C1 segment of cervical spinal cord (tissue), 14 donors: ENCODE measurements at regions not wholly inside any gene's neighbourhood (a gene's known extent, or its start where the extent isn't known, plus 50 kb on each side); places are given as distances from the start of the nearest gene placed in this dataset.
"Not testable (repeated sequence)": the region's sequence is repeated elsewhere in the genome, so short reads cannot be mapped to it uniquely, and the experiment has no call there.

Experiments used
- DNase-seq, 14 donors: peaks; one replicate each; lab custom pipeline; 2025; lab: John Stamatoyannopoulos, UW

DNA sequence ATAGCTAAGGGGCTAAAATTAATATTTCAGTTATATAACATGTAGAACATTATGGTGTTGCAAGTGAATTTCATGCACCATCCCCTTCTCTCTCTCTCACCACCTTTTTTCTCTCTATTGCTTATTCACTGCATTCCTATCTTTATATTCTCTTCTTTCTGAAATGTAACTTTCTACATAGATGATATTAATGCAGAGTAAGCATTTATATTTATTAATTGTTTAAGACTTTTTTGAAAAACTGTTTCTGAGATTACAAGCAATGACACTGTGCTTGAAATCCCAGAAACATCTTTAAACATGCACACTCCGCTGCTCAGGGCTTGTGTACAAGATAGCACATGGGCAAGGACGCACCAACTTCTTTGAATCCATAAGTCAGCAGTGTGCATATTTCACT, 567.7 kb upstream of the SGCD start:
- no peak for DNase-seq

DNA sequence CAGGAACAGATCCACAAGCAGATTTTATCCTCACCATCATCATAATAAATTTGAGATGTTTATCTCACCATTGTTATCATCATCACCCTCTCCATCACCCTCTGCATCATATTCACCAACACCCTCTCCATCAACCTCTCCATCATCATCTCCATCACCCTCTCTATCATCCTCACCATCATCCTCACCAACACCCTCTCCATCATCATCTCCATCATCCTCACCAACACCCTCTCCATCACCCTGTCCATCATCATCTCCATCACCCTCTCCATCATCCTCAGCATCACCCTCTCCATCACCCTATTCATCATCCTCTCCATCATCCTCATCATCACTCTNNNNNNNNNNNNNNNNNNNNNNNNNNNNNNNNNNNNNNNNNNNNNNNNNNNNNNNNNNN, 567.0 kb upstream of the SGCD start:
- DNase-seq: no peak

DNA sequence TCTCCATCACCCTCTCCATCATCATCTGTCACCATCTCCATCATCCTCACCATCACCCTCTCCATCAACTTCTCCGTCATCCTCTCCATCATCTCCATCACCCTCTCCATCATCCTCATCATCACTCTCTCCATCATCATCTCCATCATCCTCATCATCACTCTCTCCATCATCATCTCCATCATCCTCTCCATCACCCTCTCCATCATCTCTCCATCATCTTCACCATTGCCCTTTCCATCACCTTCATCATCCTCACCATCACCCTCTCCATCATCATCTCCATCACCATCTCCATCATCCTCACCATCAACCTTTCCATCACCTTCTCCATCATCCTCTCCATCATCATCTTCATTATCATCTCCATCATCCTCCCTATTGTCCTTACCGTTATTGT, 565.5 kb upstream of the SGCD start:
- DNase-seq: no peak

- DNase-seq: no peak
Observed at GRCh38 chr5:155765715-155766114, 561.2 kb upstream of the SGCD start.

DNA sequence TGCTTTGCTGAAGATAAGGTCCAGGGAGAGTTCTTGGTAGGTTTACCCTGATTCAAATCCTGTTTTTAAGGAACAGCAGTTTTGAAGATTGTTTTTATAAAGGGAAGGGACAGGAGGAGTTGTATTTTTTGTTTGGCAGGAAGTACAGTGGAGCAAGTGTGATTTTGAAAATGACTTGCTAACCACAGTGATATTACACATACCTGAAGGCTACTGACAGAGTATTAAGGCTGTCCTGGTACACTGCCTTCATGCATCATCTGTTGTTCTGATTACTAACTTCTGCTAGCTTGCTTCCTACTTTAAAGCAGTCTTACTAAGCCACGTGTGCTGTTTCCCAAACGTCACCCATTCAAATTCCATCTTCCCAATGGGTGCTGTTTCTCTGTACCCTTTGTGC, 559.5 kb upstream of the SGCD start:
- no peak for DNase-seq

DNA sequence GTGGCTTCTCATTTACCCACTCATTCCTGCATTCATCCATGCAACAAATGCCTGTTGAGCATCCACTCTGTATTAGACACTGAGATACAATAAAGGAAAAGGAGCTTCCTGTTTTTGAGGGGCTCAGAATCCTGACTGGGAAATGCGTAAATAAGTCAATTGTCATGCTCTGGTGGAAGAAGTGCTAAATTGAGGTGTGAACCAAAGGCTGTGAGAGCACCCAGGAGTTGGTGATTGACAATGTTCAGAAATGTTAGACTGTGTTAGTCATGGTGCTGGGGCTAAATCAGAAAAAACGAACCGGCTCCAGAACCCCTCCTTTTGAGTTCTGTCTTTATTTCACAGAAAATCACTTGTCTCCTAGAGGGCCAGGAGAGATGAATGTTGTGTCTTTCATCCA, 558.6 kb upstream of the SGCD start:
- no peak for DNase-seq

DNA sequence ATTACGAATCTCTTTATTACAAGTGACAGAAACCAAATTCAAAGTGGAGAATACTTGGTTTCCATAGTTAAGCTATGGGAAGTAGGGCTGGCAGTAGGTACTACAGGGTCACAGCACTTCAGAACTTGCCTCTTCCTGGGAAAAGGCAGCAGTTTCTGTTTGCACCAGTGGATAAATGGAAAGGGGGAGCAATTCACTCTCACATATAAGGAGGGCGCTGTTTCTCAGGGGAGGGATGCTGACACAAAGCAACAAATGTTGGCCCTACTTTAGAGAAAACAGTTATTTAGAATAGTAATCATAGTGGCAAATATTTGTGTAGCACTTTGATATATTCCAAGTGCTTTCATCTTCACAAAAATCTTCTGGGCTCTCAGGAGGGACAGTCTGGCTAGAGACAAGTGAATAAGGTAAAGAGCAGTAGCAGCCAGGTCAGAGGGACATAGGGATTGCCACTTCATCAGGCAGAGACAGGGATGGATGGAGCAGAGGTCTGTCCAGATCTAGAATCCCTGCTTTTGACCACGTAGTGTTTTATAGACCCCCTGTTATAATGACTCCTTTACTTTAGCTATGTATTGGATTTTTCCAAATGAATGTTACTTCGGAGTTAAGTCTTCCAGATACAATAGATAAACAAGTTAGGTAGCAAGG, 554.8 kb upstream of the SGCD start:
- no peak for DNase-seq

GRCh38 chr5:155773680-155774079, 553.3 kb upstream of the SGCD start:
- no peak for DNase-seq

DNA sequence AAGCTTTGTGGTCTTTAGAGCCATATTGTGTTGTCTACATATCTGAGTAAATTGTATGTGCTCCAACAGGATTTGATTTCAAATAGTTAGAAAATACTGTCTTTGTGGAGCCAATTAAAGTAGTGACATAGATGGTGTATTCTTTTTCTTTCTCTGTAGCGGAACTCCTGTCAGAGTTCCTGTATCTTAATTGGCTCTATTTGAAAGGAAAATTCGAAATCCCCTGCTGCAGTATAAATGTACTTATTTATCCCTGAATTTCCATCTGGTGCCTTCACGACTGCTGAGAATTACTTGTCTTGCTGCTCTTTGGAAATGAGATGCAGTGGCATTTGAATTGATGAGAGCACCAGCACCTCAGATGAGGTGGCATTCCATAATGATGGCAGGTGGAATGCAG, 546.7 kb upstream of the SGCD start:
- no peak for DNase-seq

DNA sequence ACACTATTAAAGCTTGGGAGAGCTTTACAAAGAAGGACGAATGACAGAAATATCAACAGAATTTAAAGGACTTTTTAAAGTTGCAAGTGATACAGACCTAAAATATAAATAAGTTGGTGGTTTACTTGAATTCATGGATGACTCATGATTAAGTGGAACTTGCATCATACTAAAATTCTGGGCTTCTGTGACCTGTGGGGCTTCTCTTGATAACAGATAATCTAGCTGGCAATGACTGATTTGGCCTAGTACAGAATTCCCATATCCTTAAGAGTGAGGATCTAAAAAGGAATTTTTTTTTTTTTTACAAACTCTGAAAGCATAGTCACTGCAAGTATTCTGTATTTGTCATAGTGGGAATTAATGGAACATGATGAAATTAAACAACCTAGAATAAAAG, 543.7 kb upstream of the SGCD start:
- no peak for DNase-seq

DNA sequence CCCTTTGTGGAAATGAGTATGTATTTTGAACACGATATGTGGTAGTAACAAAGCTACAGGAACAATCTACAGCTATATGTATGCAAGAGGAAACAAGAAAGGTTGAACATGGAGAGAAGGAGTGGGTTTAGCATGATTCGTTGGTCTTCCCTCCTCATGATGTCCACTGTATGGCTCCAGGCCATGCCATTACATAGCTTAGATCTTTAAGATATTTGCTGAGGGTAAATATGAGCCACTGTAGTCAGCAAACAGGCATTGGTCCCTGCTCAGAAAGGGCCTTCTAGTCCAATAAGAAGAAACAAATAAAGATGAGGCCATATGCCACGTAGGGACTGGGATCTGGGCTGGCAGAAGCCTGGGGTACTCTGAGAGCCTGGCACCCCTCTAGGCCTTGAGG, 543.2 kb upstream of the SGCD start:
- no peak for DNase-seq

DNA sequence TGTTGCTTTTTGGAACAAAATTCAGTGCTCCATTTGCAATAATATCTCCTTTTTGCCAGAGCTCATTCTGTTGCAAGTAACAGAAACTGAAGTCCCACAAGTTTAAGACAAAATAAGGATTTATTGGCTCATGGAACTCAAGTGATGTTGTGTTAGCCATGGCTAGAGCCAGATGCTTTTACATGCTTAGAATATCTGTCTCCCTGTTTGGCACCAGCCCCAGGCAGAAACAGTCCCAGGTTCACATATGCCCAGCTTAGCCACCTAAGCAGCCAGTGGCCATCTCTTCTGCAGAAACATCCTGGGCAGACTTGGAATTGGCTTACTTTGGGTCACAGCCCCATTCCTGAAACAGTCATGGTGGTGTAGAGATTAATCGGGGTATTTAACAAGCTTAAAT, 540.9 kb upstream of the SGCD start:
- DNase-seq: no peak

- DNase-seq: no peak
Observed at GRCh38 chr5:155792873-155793272, 534.1 kb upstream of the SGCD start.

GRCh38 chr5:155794795-155795194, 532.2 kb upstream of the SGCD start:
- no peak for DNase-seq

DNA sequence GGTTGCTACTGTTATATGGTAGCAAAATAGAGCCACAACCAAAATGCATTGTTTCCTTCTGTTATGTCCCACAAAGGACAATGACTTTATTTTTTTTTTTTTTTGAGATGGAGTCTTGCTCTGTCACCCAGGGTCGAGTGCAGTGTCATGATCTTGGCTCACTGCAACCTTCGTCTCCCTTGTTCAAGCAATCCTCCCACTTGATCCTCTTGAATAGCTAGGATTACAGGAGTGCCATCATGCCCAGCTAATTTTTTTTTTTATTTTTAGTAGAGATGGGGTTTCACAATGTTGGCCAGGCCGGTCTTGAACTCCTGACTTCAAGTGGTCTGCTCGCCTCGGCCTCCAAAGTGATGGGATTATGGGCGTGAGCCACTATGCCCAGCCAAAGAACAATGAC, 527.7 kb upstream of the SGCD start:
- DNase-seq: no peak

- DNase-seq: no peak
Observed at GRCh38 chr5:155807884-155808576, 518.9 kb upstream of the SGCD start.

- DNase-seq: no peak
Observed at GRCh38 chr5:155815248-155815647, 511.7 kb upstream of the SGCD start.

DNA sequence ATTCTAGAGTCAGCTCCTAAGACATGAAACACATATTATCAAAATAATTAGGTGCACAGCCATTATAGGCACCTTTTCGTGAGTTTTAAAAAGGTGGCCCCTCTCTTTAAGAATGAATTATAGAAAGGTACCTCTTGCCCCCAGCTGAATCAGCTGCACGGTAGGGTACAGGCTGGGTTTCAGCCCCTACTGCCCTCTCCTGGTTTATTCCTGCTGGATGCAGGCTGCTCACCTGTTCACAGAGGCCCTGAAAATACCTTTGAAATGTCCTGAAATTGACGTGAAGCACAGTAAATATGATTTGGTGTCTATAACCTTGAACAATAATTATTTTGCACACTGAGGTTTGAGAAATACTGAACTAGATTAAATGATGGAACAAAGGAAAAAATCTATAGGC, 504.8 kb upstream of the SGCD start:
- DNase-seq: no peak

GRCh38 chr5:155826611-155827507, 500.1 kb upstream of the SGCD start:
- DNase-seq: no peak

GRCh38 chr5:155827508-155827815, 499.5 kb upstream of the SGCD start:
- DNase-seq: not testable (repeated sequence)

GRCh38 chr5:155827949-155828348, 499.0 kb upstream of the SGCD start:
- no peak for DNase-seq

- DNase-seq: no peak
Observed at GRCh38 chr5:155831491-155831890, 495.5 kb upstream of the SGCD start.

DNA sequence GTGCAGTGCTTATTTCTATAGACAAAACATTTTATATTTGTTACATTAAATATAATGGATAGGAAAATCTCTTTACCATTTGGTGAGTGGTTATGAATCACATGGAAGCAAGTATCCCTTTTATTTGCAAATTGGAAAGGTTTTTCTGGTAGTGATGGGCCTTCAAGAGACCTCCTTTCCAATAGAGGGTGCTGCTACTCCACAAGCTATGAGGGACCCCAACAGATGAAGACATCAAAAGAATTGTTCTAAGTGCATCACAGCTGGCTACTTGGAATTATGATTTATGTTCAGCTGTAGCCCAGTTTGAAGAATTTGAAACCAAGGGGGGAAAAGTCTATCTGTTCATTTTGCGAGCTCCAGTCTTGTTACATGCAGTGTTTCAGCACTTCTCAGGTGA, 493.7 kb upstream of the SGCD start:
- no peak for DNase-seq
